WTC11 (cell line): ENCODE measurements at regions not wholly inside any gene's neighbourhood (a gene's known extent, or its start where the extent isn't known, plus 50 kb on each side); places are given as distances from the start of the nearest gene placed in this dataset.

ENCODE experiments used
- ATAC-seq: fragments of 200-7000 bp; cut with Tn5 transposase; 2 replicates; pipeline ENCODE4 v1.10.0; 2021; ENCODE audit warnings: mild to moderate bottlenecking, moderate library complexity
- CTCF ChIA-PET: fragments of 300-600 bp; sonication (Branson Sonifier 250); formaldehyde crosslinking; loops from one replicate; lab custom pipeline; 2021; ENCODE audit warnings: antibody characterized with exemption; lab: Charles Lee
- POLR2A ChIA-PET: fragments of 350-600 bp; sonication (Branson Sonifier 250); formaldehyde crosslinking; loops from one replicate; lab custom pipeline; 2021; ENCODE audit warnings: antibody characterized with exemption; lab: Charles Lee
- DNase-seq: peaks from one replicate; pipeline ENCODE4 v3.0.0; 2021; ENCODE audit warnings: low spot score
- H3K27ac Mint-ChIP-seq: 2 replicates; pipeline ENCODE4 v1.8.0; 2021; ENCODE audit warnings: mixed read lengths
- H3K27me3 Mint-ChIP-seq: 2 replicates; pipeline ENCODE4 v1.8.0; 2021; ENCODE audit warnings: low read depth, mild to moderate bottlenecking, moderate library complexity, mixed read lengths
- H3K36me3 Mint-ChIP-seq: 2 replicates; pipeline ENCODE4 v1.8.0; 2021; ENCODE audit warnings: mixed read lengths
- H3K4me1 Mint-ChIP-seq: 2 replicates; pipeline ENCODE4 v1.8.0; 2022; ENCODE audit warnings: mixed read lengths
- H3K4me3 Mint-ChIP-seq: 2 replicates; pipeline ENCODE4 v1.8.0; 2021; ENCODE audit warnings: mild to moderate bottlenecking, moderate library complexity, mixed read lengths
- H3K9me3 Mint-ChIP-seq: 2 replicates; pipeline ENCODE4 v1.8.0; 2021; ENCODE audit warnings: mixed read lengths
- NFYB ChIP-seq: sonication (generic); formaldehyde crosslinking; conservative IDR thresholded peaks from 2 replicates; pipeline ENCODE4 v1.8.0; 2022; ENCODE audit warnings: low read depth, missing genetic modification reagents
- NR1H2 ChIP-seq: sonication (generic); formaldehyde crosslinking; IDR thresholded peaks from 2 replicates; pipeline ENCODE4 v1.9.0; 2021; ENCODE audit warnings: mild to moderate bottlenecking, moderate library complexity, missing genetic modification reagents
- TP53 ChIP-seq: sonication (generic); formaldehyde crosslinking; IDR thresholded peaks from 2 replicates; pipeline ENCODE4 v1.8.1; 2023; ENCODE audit warnings: mild to moderate bottlenecking, missing genetic modification reagents
- ZNF121 ChIP-seq: sonication (generic); formaldehyde crosslinking; IDR thresholded peaks from 2 replicates; pipeline ENCODE4 v1.8.0; 2023; ENCODE audit warnings: missing genetic modification reagents
- ZNF219 ChIP-seq: sonication (generic); formaldehyde crosslinking; IDR thresholded peaks from 2 replicates; pipeline ENCODE4 v1.8.0; 2023; ENCODE audit warnings: missing genetic modification reagents, mild to moderate bottlenecking, borderline replicate concordance
- ZNF416 ChIP-seq: fragments of 250-450 bp; sonication (Bioruptor Pico); IDR thresholded peaks from 2 replicates; pipeline ENCODE4 v1.9.0; 2021; ENCODE audit warnings: mild to moderate bottlenecking, inconsistent platforms
- TF ChIP-seq, protein P1 (sequence below): sonication (generic); formaldehyde crosslinking; IDR thresholded peaks from 2 replicates; pipeline ENCODE4 v1.8.0; 2023; ENCODE audit warnings: missing genetic modification reagents, mild to moderate bottlenecking, borderline replicate concordance
- TF ChIP-seq, protein P2 (sequence below): sonication (generic); formaldehyde crosslinking; IDR thresholded peaks from 2 replicates; pipeline ENCODE4 v1.8.0; 2022; ENCODE audit warnings: missing genetic modification reagents
- TF ChIP-seq, protein P3 (sequence below): sonication (generic); formaldehyde crosslinking; IDR thresholded peaks from 2 replicates; pipeline ENCODE4 v1.8.0; 2022; ENCODE audit warnings: mild to moderate bottlenecking, missing genetic modification reagents
- TF ChIP-seq, protein P4 (sequence below): fragments of 250-450 bp; sonication (Bioruptor Pico); conservative IDR thresholded peaks from 2 replicates; pipeline ENCODE4 v1.9.0; 2021; ENCODE audit warnings: mild to moderate bottlenecking
- TF ChIP-seq, protein P5 (sequence below): sonication (generic); formaldehyde crosslinking; IDR thresholded peaks from 2 replicates; pipeline ENCODE4 v1.8.1; 2023; ENCODE audit warnings: mild to moderate bottlenecking, missing genetic modification reagents

DNA sequence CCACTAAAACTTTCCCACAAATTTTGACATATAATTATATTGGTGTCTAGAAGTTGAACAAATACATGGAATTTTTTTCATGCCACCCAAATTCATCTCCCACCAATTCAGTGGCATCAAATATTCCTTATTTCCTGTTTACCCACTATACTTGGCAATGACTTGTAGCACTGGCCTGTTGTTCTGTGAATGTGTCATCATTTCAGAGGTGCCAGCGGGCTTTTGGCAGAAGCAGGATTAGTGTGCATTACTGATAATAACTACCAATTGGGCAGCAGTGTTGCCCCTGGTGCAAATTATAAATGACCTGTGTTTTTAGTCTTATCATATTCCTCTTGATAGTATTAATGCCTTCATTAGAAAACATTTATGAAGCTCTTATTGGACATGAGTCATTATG lies 121.3 kb downstream of the TFAP2B start (continued):
- TF ChIP-seq, protein P1, sequence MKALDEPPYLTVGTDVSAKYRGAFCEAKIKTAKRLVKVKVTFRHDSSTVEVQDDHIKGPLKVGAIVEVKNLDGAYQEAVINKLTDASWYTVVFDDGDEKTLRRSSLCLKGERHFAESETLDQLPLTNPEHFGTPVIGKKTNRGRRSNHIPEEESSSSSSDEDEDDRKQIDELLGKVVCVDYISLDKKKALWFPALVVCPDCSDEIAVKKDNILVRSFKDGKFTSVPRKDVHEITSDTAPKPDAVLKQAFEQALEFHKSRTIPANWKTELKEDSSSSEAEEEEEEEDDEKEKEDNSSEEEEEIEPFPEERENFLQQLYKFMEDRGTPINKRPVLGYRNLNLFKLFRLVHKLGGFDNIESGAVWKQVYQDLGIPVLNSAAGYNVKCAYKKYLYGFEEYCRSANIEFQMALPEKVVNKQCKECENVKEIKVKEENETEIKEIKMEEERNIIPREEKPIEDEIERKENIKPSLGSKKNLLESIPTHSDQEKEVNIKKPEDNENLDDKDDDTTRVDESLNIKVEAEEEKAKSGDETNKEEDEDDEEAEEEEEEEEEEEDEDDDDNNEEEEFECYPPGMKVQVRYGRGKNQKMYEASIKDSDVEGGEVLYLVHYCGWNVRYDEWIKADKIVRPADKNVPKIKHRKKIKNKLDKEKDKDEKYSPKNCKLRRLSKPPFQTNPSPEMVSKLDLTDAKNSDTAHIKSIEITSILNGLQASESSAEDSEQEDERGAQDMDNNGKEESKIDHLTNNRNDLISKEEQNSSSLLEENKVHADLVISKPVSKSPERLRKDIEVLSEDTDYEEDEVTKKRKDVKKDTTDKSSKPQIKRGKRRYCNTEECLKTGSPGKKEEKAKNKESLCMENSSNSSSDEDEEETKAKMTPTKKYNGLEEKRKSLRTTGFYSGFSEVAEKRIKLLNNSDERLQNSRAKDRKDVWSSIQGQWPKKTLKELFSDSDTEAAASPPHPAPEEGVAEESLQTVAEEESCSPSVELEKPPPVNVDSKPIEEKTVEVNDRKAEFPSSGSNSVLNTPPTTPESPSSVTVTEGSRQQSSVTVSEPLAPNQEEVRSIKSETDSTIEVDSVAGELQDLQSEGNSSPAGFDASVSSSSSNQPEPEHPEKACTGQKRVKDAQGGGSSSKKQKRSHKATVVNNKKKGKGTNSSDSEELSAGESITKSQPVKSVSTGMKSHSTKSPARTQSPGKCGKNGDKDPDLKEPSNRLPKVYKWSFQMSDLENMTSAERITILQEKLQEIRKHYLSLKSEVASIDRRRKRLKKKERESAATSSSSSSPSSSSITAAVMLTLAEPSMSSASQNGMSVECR: no peak
- TF ChIP-seq, all 79 proteins: peak for 0

DNA sequence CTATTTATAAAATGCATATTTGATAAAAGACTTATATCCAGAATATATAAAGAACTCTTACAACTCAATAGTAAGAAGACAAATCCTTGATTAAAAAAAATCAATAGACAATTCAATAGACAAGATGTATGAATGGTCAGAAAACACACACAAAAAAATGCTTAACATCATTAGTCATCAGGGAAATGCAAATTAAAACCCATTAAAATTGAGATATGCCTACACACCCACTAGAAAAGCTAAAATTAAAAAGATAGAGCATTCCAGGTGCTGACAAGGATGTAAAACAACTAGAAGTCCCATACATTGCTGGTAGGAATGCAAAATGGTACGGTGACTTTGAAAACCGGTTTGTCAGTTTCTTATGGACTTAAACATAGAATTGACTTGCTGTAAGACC lies 127.1 kb downstream of the TFAP2B start:
- ChIA-PET CTCF (no interaction called here), POLR2A (no interaction called here)
- Mint-ChIP-seq H3K4me3 (no peak overlapping the region), H3K36me3 (no peaks in the 10 kb centered on the region), H3K27me3 (no peaks in the 10 kb centered on the region), H3K4me1 (no peaks in the 10 kb centered on the region), H3K9me3 (peaks cover 3% of the 10 kb centered on the region; the same call in 1 of the 2 replicates), H3K27ac (no peak overlapping the region)
- no peak for TF ChIP-seq ZNF416 (CRISPR knock-in tag)
- ATAC-seq (no peak), DNase-seq (no peak)

DNA sequence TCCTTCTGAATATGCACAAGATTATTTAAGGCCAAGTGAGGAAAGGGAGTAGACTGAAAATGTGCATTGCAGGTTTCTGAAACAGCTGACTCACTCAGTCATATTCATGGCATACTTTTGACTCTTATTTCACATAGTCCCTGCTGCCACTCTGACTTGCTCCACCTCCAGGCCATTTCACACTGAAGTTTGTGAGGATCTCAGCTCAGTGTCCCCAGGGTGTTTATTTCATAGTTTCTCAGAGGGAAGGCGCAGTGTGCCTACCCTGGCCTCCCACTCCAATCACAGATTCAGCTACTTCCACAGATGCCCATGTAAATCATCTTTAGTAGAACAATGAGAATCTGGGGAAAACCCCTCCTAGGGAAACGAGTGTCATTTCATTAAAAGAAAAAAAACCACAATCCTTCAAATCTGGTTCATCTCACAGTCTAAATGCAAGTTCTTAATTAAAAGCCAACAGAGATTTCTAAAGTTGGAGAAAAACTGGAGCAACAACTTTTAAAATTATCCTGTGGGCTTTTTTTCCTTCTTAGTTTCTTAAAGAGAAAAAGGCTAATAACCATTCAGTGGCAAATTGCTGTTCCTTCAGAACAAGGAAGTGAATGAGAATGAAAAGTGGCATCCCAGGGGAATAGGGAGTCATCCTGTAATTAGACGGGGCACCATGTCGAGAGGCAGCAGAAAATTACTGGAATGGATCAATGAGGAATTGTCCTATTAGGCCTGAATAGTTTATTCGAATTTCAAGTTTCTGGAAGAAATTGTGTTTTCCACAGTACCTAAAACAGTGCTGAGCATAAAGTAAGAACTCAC lies 133.6 kb downstream of the TFAP2B start:
- H3K4me3 Mint-ChIP-seq: no peak overlapping the region
- H3K27me3 Mint-ChIP-seq: no peaks in the 10 kb centered on the region
- peaks cover 25% of the 10 kb centered on the region for H3K4me1 Mint-ChIP-seq
- ChIA-PET POLR2A (no interaction called here), CTCF (no interaction called here)
- no peak for TF ChIP-seq TP53 (CRISPR knock-in tag)
- TF ChIP-seq, protein P2, sequence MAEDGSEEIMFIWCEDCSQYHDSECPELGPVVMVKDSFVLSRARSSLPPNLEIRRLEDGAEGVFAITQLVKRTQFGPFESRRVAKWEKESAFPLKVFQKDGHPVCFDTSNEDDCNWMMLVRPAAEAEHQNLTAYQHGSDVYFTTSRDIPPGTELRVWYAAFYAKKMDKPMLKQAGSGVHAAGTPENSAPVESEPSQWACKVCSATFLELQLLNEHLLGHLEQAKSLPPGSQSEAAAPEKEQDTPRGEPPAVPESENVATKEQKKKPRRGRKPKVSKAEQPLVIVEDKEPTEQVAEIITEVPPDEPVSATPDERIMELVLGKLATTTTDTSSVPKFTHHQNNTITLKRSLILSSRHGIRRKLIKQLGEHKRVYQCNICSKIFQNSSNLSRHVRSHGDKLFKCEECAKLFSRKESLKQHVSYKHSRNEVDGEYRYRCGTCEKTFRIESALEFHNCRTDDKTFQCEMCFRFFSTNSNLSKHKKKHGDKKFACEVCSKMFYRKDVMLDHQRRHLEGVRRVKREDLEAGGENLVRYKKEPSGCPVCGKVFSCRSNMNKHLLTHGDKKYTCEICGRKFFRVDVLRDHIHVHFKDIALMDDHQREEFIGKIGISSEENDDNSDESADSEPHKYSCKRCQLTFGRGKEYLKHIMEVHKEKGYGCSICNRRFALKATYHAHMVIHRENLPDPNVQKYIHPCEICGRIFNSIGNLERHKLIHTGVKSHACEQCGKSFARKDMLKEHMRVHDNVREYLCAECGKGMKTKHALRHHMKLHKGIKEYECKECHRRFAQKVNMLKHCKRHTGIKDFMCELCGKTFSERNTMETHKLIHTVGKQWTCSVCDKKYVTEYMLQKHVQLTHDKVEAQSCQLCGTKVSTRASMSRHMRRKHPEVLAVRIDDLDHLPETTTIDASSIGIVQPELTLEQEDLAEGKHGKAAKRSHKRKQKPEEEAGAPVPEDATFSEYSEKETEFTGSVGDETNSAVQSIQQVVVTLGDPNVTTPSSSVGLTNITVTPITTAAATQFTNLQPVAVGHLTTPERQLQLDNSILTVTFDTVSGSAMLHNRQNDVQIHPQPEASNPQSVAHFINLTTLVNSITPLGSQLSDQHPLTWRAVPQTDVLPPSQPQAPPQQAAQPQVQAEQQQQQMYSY (CRISPR knock-in tag): peak; percentile 64
- no peaks in the 10 kb centered on the region for H3K9me3 Mint-ChIP-seq
- H3K36me3 Mint-ChIP-seq: no peaks in the 10 kb centered on the region
- ATAC-seq: peak; percentile 74
- no peak for DNase-seq
- H3K27ac Mint-ChIP-seq: peak overlapping the region; percentile 69; the same call in 1 of the 2 replicates

DNA sequence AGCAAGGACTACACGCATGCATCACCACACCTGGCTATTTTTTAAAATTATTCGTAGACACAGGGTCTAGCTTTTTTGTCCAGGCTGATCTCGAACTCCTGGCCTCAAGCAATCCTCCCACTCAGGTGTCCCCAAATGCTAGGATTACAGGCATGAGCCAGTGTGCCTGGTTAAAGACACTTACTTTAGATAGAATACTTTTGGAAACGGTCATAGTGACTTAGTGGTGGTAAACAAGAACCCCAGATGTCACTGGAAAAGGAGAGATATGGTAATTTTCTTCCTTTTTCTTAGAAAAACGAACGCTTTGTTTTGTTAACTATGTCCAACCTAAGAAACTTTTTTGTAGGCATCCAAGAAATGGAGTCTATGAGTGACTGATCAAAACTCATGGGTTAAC lies 137.3 kb downstream of the TFAP2B start:
- CTCF ChIA-PET: no interaction called here
- POLR2A ChIA-PET: interaction anchor here (0.7 kb wide), 1 partner anchor 9 kb away, joined by 5 read pairs; no protein-coding TSS in a partner anchor
- ATAC-seq (no peak), DNase-seq (no peak)
- no peak overlapping the region for H3K4me3 Mint-ChIP-seq
- no peaks in the 10 kb centered on the region for H3K27me3 Mint-ChIP-seq
- H3K27ac Mint-ChIP-seq: no peak overlapping the region
- H3K4me1 Mint-ChIP-seq: peaks cover 25% of the 10 kb centered on the region
- H3K36me3 Mint-ChIP-seq: no peaks in the 10 kb centered on the region
- H3K9me3 Mint-ChIP-seq: no peaks in the 10 kb centered on the region
- TF ChIP-seq NR1H2 (CRISPR knock-in tag): no peak
- no peak for TF ChIP-seq NFYB (CRISPR knock-in tag)
- TF ChIP-seq ZNF121: no peak
- TF ChIP-seq, protein P3, sequence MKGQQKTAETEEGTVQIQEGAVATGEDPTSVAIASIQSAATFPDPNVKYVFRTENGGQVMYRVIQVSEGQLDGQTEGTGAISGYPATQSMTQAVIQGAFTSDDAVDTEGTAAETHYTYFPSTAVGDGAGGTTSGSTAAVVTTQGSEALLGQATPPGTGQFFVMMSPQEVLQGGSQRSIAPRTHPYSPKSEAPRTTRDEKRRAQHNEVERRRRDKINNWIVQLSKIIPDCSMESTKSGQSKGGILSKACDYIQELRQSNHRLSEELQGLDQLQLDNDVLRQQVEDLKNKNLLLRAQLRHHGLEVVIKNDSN (CRISPR knock-in tag): no peak
- TF ChIP-seq, protein P4, sequence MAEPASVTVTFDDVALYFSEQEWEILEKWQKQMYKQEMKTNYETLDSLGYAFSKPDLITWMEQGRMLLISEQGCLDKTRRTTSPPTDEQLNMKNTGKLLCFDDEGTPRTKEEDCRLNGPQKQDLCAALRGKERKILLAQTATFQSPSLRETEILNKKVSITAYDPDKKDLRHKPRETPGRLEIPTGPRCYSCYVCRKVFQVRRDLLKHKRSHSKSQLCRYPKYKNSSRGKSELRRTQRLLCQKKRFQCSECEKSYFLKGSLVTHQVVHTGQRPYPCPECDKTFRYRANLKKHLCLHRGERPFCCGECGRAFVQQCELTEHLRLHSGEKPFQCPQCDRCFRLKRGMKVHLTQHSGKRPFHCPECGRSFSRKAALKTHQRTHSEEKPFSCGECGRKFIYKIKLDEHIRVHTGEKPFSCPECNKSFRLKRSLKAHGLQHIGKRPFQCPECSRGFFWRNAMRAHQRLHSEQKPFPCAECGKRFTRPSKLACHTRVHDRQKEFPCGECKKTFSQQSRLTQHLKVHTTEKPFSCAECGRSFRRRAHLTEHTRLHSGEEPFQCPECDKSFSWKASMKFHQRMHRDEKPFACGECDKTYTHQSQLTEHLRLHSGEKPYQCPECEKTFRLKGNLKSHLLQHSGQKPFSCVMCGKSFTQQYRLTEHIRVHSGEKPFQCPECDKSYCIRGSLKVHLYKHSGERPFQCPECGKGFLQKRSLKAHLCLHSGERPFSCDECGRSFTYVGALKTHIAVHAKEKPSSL (CRISPR knock-in tag): no peak
- no peak for TF ChIP-seq ZNF219 (CRISPR knock-in tag)
- TF ChIP-seq, protein P5, sequence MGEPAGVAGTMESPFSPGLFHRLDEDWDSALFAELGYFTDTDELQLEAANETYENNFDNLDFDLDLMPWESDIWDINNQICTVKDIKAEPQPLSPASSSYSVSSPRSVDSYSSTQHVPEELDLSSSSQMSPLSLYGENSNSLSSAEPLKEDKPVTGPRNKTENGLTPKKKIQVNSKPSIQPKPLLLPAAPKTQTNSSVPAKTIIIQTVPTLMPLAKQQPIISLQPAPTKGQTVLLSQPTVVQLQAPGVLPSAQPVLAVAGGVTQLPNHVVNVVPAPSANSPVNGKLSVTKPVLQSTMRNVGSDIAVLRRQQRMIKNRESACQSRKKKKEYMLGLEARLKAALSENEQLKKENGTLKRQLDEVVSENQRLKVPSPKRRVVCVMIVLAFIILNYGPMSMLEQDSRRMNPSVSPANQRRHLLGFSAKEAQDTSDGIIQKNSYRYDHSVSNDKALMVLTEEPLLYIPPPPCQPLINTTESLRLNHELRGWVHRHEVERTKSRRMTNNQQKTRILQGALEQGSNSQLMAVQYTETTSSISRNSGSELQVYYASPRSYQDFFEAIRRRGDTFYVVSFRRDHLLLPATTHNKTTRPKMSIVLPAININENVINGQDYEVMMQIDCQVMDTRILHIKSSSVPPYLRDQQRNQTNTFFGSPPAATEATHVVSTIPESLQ (CRISPR knock-in tag): no peak
